ENCODE measurements at regions not wholly inside any gene's neighbourhood (a gene's known extent, or its start where the extent isn't known, plus 50 kb on each side); places are given as distances from the start of the nearest gene placed in this dataset.
A peak's percentile ranks its signal among the peaks of the same experiment; 100 is the strongest.

DNA sequence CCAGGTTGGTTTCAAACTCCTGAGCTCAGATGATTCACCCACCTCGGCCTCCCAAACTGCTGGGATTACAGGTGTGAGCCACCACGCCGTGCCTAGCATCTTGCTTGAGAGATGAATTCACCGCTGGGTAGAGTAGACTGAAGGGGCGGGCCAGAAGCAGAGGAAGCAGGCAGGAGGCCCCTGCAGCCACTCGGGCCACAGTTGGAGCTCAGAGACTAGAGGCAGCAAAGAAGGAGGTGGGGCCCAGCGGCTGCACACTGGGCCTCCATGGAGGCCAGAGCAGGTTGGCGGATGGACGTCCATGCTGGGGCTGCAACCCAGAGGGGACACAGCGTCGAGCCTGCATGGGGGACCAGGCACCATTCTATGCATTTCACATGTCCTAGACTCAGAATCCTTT, 88.4 kb upstream of the FGF3 start:
- TF ChIP-seq GATA3 (IDR thresholded peaks at IDR 0.05; ENCODE audit: low read depth, low read length) (no peak), GATA2 (IDR thresholded peaks at IDR 0.05; ENCODE audit: low read depth, low read length) (no peak)

DNA sequence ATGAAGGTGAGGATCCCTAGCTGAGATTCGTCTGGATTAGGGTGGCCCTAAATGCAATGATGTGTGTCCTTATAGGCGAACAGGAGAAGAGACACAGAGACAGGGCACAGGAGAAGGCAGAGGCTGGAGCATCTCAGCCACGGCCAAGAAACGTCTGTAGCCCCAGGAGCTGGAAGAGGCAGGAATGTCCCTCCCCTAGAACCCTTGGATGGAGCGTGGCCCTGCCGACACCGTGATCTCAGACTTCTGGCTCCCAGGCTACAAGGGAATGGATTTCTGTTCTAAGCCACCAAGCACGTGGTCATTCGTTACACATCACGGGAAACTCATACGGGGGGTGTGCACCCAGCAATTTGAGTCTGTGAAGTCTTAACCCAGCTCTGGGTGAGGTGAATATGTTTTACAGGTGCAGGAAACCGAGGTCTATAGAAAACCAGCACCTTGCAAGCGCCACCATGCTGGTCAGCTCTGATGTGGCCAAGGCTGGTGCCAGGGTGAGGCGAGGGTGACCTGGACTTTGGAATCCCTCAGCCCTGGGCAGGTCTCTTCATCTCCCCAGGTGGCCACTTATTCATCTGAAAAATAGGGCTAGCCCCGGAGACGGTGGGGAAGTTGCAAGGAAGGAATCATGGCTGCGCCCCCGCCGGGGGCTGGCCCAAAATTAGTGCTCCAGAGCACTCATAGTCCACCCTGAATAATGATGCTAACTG, 89.5 kb upstream of the FGF3 start:
- TF ChIP-seq GATA2 (IDR thresholded peaks at IDR 0.05; ENCODE audit: low read depth, low read length) (no peak), GATA3 (IDR thresholded peaks at IDR 0.05; ENCODE audit: low read depth, low read length) (no peak)

DNA sequence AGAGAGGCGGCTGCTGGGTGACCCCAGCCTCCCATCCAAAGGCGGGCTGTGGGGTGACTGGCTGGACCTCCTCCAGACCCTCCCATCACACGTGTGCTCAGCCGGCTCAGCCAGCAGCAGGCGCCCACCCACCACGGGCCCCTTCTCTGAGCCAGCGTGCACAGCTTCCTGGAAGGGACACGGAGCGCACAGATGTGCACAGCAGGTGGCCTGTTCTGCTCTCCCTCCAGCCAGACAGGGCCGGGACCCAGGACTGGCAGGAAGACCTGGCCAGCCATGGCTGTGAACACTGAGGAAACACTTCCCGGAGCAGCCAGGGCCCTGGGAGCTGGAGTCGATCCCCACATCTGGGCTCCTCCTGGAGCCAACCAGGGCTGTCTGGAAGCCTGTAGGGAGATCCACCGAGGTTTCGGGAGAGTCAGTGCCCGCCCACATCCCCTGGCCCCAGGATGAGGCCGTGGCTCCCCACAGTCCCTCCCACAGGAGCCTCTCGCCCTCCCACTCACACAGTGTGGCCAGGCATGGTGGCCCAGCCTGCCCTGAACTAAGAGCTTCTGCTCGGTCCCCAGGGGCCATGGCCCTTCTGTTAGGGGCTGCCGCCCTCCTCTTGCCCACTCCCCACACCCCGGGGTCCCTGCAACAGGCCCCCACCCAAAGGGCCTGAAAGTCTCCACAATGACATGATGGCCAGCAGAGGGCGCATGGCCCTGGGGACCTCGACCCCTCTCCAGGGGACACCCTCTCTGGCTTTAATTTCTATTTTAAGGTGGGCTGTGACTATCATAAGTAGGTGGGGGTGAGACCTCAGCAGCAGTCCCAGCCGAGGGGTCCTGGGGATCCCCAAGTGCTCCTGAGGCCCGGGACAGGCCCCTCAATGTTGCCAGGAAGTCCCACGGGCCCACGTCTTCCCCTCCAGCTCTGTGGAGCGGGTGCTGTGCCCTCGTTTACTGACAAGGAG, 90.6 kb upstream of the FGF3 start:
- no peak for TF ChIP-seq GATA2 (IDR thresholded peaks at IDR 0.05; ENCODE audit: low read depth, low read length)
- no peak for TF ChIP-seq GATA3 (IDR thresholded peaks at IDR 0.05; ENCODE audit: low read depth, low read length)

DNA sequence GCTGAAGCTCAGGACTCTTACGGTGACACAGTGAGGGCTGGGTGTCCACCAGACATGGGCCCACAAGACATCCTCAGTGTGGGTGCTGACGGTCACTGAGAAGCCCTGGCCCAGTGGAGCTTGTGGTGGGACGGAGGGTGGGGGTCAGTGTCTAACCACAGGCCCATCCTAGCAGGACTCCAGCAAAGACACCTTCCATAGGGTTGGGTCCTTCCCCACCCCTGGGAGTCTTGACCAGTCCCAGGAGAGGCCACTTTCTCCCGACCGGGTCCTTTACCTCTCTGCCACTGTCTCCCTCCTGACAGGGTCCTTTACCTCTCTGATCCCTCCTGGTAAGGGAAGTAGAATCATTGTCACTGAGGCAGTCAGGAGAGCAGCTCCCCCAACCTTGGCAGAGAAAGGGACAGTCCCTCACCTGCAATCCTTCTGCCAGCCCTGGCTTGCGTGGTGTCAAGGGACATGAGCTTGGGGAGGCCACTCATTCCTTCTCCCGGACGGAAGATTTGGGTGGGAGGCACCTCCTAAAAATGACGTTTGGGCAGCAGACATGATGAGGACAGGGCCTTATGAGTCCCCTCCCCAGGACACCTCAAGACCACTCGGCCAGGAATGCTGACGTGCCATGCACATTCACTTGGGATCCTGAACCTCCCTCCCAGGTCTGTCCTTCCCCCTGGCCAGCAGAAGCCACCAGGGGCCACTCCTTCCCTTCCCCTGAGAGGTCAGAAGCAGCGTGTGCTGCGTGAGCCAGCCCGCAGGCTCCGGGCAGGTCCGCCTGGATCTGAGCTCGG, 91.5 kb upstream of the FGF3 start:
- TF ChIP-seq GATA2 (IDR thresholded peaks at IDR 0.05; ENCODE audit: low read depth, low read length) (no peak), GATA3 (IDR thresholded peaks at IDR 0.05; ENCODE audit: low read depth, low read length) (no peak)

DNA sequence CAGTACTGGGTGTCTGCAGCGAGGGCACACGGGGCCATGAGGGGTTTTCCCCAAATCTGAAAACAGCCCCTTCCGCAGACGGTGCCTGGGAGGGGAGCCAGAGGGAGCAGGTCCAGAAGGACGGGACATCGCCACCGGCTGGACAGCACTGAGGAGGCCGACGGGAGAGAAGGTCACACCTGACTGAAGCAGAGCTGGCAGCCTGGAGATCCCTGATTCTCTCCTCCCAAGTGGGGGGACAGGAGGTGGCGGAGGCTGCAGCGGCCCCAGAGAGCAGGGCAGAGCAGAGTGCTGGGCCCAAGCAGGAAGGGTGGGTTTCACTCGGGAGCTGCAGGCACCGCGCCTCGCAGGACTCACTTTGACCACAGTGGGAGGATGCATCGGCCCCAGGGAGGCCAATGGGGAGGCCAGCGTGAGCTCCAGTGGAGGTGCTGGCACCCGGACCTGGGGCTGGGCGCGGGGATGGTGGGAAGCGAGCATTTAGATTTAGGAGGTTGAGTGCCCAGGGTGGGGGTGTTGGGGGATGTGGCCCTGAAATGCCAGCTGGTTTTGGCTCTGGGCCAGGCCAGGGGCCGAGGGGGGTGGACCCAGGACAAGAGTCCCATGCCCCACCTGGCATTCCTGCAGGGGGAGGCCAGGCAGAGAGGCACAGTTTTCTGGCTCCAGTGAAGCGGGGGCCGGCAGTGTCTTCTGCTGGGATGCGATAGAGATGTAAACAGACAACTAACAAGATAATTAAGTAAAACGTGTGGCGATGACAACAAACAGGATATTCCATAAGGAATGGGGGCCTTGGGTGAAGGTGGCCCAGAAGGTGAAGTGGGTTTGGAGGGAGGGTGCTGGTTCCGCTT, 92.3 kb upstream of the FGF3 start:
- TF ChIP-seq GATA2 (IDR thresholded peaks at IDR 0.05; ENCODE audit: low read depth, low read length): no peak
- TF ChIP-seq GATA3 (IDR thresholded peaks at IDR 0.05; ENCODE audit: low read depth, low read length): no peak

DNA sequence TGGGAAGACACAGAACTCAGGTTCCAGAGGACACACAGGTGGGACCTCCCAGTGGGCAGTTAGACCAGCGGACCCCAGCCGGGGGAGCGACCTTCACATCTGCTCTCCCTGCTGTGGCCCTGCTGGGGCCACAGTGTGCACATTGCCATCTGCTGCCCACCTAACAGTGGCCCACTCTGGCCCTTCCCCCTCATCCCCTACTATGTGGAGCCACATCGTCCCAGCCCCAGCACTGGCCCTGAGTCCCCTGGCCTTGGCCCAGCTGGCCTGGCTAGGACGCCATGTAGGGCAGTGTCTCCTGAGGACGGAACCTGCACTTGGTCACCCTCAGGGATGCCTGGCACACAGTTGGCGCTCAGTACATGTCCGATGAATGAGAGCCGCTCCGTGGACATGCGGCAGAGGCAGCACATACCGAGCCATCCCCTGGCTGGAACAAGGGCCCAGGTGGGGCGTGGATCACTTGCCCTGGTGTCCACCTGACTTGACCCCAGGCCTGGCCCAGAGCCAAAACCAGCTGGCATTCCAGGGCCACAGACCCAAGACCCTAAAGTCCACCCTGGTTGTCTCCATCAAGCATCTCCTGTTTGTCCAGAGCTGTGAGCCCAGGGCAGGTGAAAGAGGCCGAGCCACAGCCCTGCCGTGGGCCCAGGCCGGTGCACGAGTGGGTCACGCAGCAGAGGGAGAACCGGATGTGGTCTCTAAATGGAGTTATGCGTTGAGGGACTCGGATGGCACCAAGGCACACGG, 93.1 kb upstream of the FGF3 start:
- TF ChIP-seq GATA2 (IDR thresholded peaks at IDR 0.05; ENCODE audit: low read depth, low read length) (no peak), GATA3 (IDR thresholded peaks at IDR 0.05; ENCODE audit: low read depth, low read length) (no peak)

DNA sequence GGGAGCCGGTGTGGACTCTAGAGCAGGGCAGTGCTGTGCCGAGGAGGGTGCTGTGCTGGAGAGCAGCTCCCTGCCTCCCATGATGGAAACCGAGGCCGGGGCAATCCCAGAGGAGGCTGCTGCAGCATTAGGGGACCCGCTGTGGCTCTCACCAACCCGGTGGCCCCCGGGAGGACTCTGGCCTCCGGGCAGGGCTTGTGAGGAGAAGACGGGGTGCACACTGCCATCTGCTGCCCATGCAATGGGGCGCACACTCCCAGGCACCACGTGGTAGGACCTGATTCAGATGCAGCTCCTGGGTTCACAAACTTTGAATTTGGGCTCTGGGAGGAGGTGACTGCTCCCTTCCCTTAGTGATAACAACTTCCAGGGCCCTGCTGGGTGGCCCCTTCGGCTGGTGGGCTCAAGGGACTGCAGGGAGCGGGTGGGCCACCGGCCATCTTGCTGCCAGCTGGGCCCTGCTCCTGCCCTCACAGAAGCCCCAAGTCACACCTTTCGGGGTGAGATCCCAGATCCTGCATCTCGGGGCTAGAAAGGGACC, 93.8 kb upstream of the FGF3 start:
- TF ChIP-seq GATA2 (IDR thresholded peaks at IDR 0.05; ENCODE audit: low read depth, low read length): no peak
- TF ChIP-seq GATA3 (IDR thresholded peaks at IDR 0.05; ENCODE audit: low read depth, low read length): no peak

DNA sequence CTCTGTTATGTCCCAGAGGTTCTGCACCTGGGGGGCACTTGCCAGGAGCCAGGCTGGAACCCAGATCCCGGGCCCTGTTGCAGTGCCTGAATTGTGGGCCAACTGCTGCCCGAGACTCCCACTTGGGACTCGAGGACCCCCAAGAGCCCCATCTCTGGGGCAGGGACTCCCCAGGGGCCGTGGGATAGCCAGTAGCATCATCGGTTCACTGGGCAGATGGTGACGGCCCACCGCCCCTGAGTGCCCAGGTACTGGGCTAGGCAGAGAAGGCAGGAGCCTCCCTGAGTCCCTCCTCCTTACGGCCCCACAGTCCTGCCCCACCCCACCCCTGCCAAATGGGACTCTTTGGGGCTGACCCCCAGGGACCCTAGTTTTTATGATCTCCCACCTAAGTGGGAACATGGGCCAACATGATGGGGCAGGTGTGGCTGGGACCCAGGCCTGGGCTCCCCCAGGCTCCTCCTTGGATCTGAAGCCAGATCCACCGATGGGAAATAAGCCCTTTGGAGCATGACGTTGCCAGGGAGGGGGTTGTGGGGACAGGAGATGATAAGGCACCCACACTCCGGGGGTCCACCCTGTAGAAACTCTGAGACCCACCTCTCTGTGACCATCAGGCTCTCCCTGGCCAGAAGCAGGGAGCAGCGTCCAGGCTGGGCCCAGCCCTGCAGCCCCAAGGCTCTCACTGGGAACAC, 94.5 kb upstream of the FGF3 start:
- TF ChIP-seq GATA2 (IDR thresholded peaks at IDR 0.05; ENCODE audit: low read depth, low read length): no peak
- no peak for TF ChIP-seq GATA3 (IDR thresholded peaks at IDR 0.05; ENCODE audit: low read depth, low read length)

DNA sequence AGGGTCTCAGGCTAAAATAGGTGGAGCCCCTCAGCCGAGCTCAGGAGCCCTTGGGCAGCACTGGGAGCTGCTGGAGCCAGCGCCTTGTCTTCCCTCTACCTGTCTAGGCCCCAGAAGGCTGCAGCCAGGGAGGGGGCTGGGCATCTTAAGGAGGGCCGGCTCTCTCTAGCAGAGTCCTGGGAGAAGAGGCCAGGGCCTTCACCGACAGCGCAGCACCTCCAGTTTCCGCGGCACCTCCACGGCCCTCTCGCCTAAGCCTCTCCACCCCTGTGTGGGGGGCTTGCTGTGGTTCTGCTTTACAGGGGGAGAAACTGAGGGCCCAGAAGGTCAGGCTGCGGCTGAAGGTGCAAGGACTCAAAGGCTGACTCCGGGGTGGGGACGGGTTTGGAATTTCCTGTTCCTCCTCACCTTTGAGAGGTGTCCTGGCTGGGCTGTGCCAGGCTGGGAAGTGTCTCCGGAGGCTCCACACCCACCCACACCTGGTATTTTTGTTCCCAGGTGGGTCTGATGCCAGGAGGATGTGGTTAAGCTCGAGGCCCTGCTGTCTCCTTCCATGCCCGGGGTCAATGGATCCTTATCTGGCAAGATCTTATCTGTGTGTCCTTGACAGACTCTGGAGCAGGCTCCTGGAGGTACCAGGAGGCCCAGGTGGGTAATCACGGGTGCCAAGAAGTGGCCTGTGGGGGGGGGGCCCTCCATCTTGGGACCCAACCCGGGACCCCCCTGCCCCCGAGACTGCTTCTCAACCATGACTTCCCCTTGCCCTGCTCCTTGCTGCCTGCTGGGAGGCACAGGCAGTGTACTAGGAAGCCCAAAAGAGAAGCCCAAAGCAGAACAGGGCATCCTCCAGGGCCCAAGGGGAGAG, 95.3 kb upstream of the FGF3 start:
- TF ChIP-seq GATA3 (IDR thresholded peaks at IDR 0.05; ENCODE audit: low read depth, low read length) (no peak), GATA2 (IDR thresholded peaks at IDR 0.05; ENCODE audit: low read depth, low read length) (peak; percentile 67)

DNA sequence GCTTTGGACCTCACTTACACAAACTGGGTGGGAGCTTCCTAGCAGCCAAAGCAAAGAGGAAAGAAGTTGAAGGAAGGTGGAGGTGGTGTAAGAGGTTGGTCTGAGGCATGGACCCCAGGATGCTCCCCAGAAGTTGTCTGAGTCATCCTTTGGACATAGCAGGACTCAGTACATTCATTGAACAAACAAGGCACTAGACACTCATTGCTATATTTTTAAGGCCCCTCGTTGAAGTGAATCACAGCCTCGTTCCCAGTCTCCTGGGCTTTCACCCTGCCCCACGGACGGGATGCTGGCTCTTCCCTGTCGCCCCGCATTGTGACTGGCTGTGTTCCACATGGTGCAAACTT, 95.9 kb upstream of the FGF3 start:
- TF ChIP-seq GATA2 (IDR thresholded peaks at IDR 0.05; ENCODE audit: low read depth, low read length): no peak
- no peak for TF ChIP-seq GATA3 (IDR thresholded peaks at IDR 0.05; ENCODE audit: low read depth, low read length)
